RWPE2 (cell line): ENCODE measurements at regions not wholly inside any gene's neighbourhood (a gene's known extent, or its start where the extent isn't known, plus 50 kb on each side); places are given as distances from the start of the nearest gene placed in this dataset.

ENCODE experiments used
- ATAC-seq: fragments of 200-7000 bp; cut with Tn5 transposase; 3 replicates; pipeline ENCODE4 v1.9.1; 2021; ENCODE audit warnings: low read depth
- DNase-seq: peaks from one replicate; pipeline ENCODE4 v3.0.0-alpha.2; 2020; ENCODE audit warnings: low spot score
- H3K27ac ChIP-seq: fragments of 450-650 bp; 2 replicates; pipeline ENCODE4 v1.5.1; 2017; ENCODE audit warnings: mild to moderate bottlenecking; ENCODE audit not compliant: poor library complexity, severe bottlenecking
- H3K27me3 ChIP-seq: fragments of 250-450 bp; sonication (Bioruptor Pico); 2 replicates; pipeline ENCODE4 v1.5.1; 2021; ENCODE audit warnings: mild to moderate bottlenecking, moderate library complexity; ENCODE audit not compliant: insufficient read depth, poor library complexity, severe bottlenecking
- H3K36me3 ChIP-seq: fragments of 250-450 bp; sonication (Bioruptor Pico); 2 replicates; pipeline ENCODE4 v1.5.1; 2020; ENCODE audit warnings: low read depth, mild to moderate bottlenecking, moderate library complexity
- H3K4me1 ChIP-seq: fragments of 250-450 bp; sonication (Bioruptor Pico); 2 replicates; pipeline ENCODE4 v1.5.1; 2021; ENCODE audit warnings: mild to moderate bottlenecking, moderate library complexity; ENCODE audit not compliant: insufficient read depth, poor library complexity, severe bottlenecking
- H3K4me3 ChIP-seq: fragments of 250-450 bp; sonication (Bioruptor Pico); 2 replicates; pipeline ENCODE4 v1.5.1; 2021; ENCODE audit warnings: mild to moderate bottlenecking, moderate library complexity; ENCODE audit not compliant: severe bottlenecking
- H3K9me3 ChIP-seq: fragments of 250-450 bp; sonication (Bioruptor Pico); 2 replicates; pipeline ENCODE4 v1.5.1; 2021; ENCODE audit warnings: mild to moderate bottlenecking, moderate library complexity; ENCODE audit not compliant: severe bottlenecking
- TF ChIP-seq, protein P1 (sequence below): fragments of 450-650 bp; IDR thresholded peaks from one replicate; pipeline ENCODE4 v1.5.1; 2017; ENCODE audit warnings: mild to moderate bottlenecking, moderate library complexity; ENCODE audit not compliant: poor library complexity, severe bottlenecking

DNA sequence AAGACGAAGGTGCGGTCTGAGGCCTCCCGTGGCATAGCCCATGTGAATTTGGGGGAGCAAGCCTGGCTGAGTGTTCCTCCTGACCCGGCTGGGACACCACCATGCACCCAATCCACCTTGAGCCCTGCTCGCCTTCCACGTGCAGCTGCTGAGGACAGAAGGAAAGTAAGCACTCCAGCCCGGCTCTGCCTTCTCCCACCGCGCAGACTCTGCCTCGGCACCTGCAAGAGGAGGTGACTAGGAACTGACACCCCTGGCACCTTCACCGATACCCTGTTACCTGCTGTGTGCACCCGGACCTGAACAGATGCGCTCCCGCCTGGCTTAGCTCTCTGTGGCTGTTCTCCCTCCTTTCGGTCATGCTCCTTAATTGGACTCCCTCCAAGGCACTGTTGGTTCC lies 57.0 kb upstream of the OPN4 start:
- H3K27me3 ChIP-seq, result no peaks in the 10 kb centered on the region
- peaks cover 3% of the 10 kb centered on the region for H3K4me1 ChIP-seq
- DNase-seq, result no peak
- no peaks in the 10 kb centered on the region for H3K9me3 ChIP-seq
- no peaks in the 10 kb centered on the region for H3K36me3 ChIP-seq
- TF ChIP-seq, protein P1, sequence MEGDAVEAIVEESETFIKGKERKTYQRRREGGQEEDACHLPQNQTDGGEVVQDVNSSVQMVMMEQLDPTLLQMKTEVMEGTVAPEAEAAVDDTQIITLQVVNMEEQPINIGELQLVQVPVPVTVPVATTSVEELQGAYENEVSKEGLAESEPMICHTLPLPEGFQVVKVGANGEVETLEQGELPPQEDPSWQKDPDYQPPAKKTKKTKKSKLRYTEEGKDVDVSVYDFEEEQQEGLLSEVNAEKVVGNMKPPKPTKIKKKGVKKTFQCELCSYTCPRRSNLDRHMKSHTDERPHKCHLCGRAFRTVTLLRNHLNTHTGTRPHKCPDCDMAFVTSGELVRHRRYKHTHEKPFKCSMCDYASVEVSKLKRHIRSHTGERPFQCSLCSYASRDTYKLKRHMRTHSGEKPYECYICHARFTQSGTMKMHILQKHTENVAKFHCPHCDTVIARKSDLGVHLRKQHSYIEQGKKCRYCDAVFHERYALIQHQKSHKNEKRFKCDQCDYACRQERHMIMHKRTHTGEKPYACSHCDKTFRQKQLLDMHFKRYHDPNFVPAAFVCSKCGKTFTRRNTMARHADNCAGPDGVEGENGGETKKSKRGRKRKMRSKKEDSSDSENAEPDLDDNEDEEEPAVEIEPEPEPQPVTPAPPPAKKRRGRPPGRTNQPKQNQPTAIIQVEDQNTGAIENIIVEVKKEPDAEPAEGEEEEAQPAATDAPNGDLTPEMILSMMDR, result no peak
- no peak overlapping the region for H3K4me3 ChIP-seq
- ATAC-seq, result no peak
- H3K27ac ChIP-seq, result no peak overlapping the region

- H3K4me1 ChIP-seq, result peaks cover 3% of the 10 kb centered on the region
- TF ChIP-seq, protein P1, result no peak
- H3K4me3 ChIP-seq, result no peak overlapping the region
- ATAC-seq (no peak), DNase-seq (no peak)
- no peak overlapping the region for H3K27ac ChIP-seq
- H3K9me3 ChIP-seq, result no peaks in the 10 kb centered on the region
- H3K36me3 ChIP-seq, result no peaks in the 10 kb centered on the region
- no peaks in the 10 kb centered on the region for H3K27me3 ChIP-seq
Measured at GRCh38 chr10:86598151-86598550, 56.2 kb upstream of the OPN4 start.

GRCh38 chr10:86599041-86599440 lies 55.3 kb upstream of the OPN4 start:
- H3K27ac ChIP-seq, result no peak overlapping the region
- TF ChIP-seq, protein P1, result no peak
- H3K9me3 ChIP-seq, result no peaks in the 10 kb centered on the region
- no peaks in the 10 kb centered on the region for H3K27me3 ChIP-seq
- H3K4me1 ChIP-seq, result no peaks in the 10 kb centered on the region
- H3K36me3 ChIP-seq, result no peaks in the 10 kb centered on the region
- ATAC-seq (no peak), DNase-seq (no peak)
- no peak overlapping the region for H3K4me3 ChIP-seq

DNA sequence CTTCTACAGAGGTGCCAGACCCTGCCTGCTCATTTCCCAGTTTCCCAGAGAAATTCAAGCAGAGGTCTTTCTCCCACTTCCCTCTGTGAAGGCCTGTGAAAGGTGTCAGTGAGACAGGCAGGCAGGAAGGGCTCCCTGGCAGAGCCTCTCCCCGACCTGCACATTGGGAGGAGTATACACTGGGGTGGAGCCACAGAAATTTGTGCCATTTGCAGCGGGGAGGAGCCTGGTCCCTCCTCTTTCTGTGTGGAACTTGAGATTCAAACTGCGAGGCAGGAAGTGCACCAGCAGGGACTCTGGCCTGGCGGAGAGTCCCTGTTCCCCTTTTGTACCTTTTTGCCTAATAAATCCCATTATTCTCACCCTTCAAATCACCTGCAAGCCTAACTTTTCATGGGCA lies 54.6 kb upstream of the OPN4 start:
- peak; percentile 46; the same call in 2 of the 3 replicates for ATAC-seq
- H3K4me3 ChIP-seq, result no peak overlapping the region
- H3K36me3 ChIP-seq, result no peaks in the 10 kb centered on the region
- no peak for DNase-seq
- H3K9me3 ChIP-seq, result no peaks in the 10 kb centered on the region
- H3K27me3 ChIP-seq, result no peaks in the 10 kb centered on the region
- no peaks in the 10 kb centered on the region for H3K4me1 ChIP-seq
- TF ChIP-seq, protein P1, result no peak
- H3K27ac ChIP-seq, result no peak overlapping the region

- no peak for DNase-seq
- no peaks in the 10 kb centered on the region for H3K36me3 ChIP-seq
Measured at GRCh38 chr10:86600296-86600695, 54.1 kb upstream of the OPN4 start.

More at GRCh38 chr10:86600296-86600695, 54.1 kb upstream of the OPN4 start:
- Histone ChIP-seq H3K27me3 (no peaks in the 10 kb centered on the region), H3K4me1 (no peaks in the 10 kb centered on the region), H3K9me3 (no peaks in the 10 kb centered on the region), H3K4me3 (no peak overlapping the region), H3K27ac (no peak overlapping the region)
- ATAC-seq, result no peak
- TF ChIP-seq, protein P1, result no peak
